GM12874 (cell line): ENCODE measurements at regions not wholly inside any gene's neighbourhood (a gene's known extent, or its start where the extent isn't known, plus 50 kb on each side); places are given as distances from the start of the nearest gene placed in this dataset.

Source experiments
- CTCF ChIP-seq: IDR thresholded peaks from 2 replicates; pipeline ENCODE4 v1.5.1; 2011; ENCODE audit warnings: low read depth, mild to moderate bottlenecking, control low read depth, low read length, moderate library complexity; ENCODE audit not compliant: insufficient read depth

- no peak for TF ChIP-seq CTCF
These were observed 452.4 kb upstream of the LRFN5 start for GRCh38 chr14:41154143-41154807.

- no peak for TF ChIP-seq CTCF
These were observed 460.3 kb upstream of the LRFN5 start for GRCh38 chr14:41146391-41146790.

- no peak for TF ChIP-seq CTCF
These were observed 462.3 kb upstream of the LRFN5 start for GRCh38 chr14:41144370-41144769.

- TF ChIP-seq CTCF: no peak
These were observed 468.9 kb upstream of the LRFN5 start for GRCh38 chr14:41137741-41138140.

GRCh38 chr14:41130274-41130673 lies 476.4 kb upstream of the LRFN5 start:
- TF ChIP-seq CTCF: no peak

GRCh38 chr14:41120402-41120801 lies 486.3 kb upstream of the LRFN5 start:
- no peak for TF ChIP-seq CTCF

- TF ChIP-seq CTCF: no peak
These were observed 510.5 kb upstream of the LRFN5 start for GRCh38 chr14:41096131-41096530.
